Adrenal gland (tissue), 9 donors: ENCODE measurements at regions not wholly inside any gene's neighbourhood (a gene's known extent, or its start where the extent isn't known, plus 50 kb on each side); places are given as distances from the start of the nearest gene placed in this dataset.

Source experiments
- DNase-seq, 7 donors: peaks; one replicate each; pipeline ENCODE4 v3.0.0-alpha.2; 2019 to 2020
- H3K27ac ChIP-seq, 5 donors: fragments of 200-600 bp; sonication (generic) in 4 of 5; 1 replicate in 3 of 5; 2 replicates in 2 of 5; pipeline versions ENCODE4 v1.5.1 to v1.8.0; 2016 to 2020; ENCODE audit warnings: mild to moderate bottlenecking in 1 of 5
- H3K27me3 ChIP-seq: fragments of 200-600 bp; 2 replicates; pipeline ENCODE4 v1.8.0; 2021
- H3K36me3 ChIP-seq, 2 donors: fragments of 200-600 bp; replicated peaks in 1 of 2; 1 replicate in 1 of 2; 2 replicates in 1 of 2; pipeline versions ENCODE4 v1.5.1 to v1.8.0; 2018 to 2022
- H3K4me1 ChIP-seq, 2 donors: fragments of 200-600 bp; replicated peaks in 1 of 2; 1 replicate in 1 of 2; 2 replicates in 1 of 2; pipeline versions ENCODE4 v1.5.1 to v1.8.0; 2018 to 2021
- H3K4me3 ChIP-seq, 4 donors: fragments of 200-600 bp; sonication (generic) in 3 of 4; one replicate each; pipeline ENCODE4 v1.5.1; 2016 to 2018
- H3K9me3 ChIP-seq, 3 donors: fragments of 200-600 bp; sonication (generic) in 1 of 3; replicated peaks in 1 of 3; 1 replicate in 2 of 3; 2 replicates in 1 of 3; pipeline versions ENCODE4 v1.5.1 to v1.8.0; 2016 to 2021
- CTCF ChIP-seq, 6 experiments: fragments of 450-650 bp in 4 of 6; fragments of 200-600 bp in 2 of 6; sonication (generic) in 1 of 6; IDR thresholded peaks; 1 replicate in 5 of 6; 2 replicates in 1 of 6; pipeline versions ENCODE4 v1.5.1 to v1.8.0; 2016 to 2021; ENCODE audit warnings: antibody characterized with exemption in 6 of 6, mild to moderate bottlenecking in 2 of 6, moderate library complexity in 1 of 6
- POLR2A ChIP-seq, 2 donors: fragments of 450-650 bp; IDR thresholded peaks; one replicate each; pipeline ENCODE4 v1.6.1; 2017; ENCODE audit warnings: antibody characterized with exemption in 2 of 2, mild to moderate bottlenecking in 2 of 2, moderate library complexity in 1 of 2
- WGBS, 4 donors: extraction: QIAGEN DNeasy Blood & Tissue Kit in 2 of 4; methylation state at CpG; one replicate each; pipeline versions ENCODE4 v1.1.5 to v1.1.7; 2013 to 2017; 5-methylcytosine and 5-hydroxymethylcytosine counted together
- intact Hi-C, 2 donors: fragments of 100-400 bp; cut with DNase I; formaldehyde crosslinking; loops; one replicate each; pipeline versions ENCODE4 v1.14.1 to v1.15.0; 2022 to 2023
- donor health status: healthy with polysubstance abuse.
- donor health status: Bipolar disorder and iron deficiency.
- donor health status: DM: yes; HTN: yes; CAD: no.
- donor health status: DM: no; HTN: no; CAD: no.
- donor health status: DM: no; HTN: no; CAD: no.

DNA sequence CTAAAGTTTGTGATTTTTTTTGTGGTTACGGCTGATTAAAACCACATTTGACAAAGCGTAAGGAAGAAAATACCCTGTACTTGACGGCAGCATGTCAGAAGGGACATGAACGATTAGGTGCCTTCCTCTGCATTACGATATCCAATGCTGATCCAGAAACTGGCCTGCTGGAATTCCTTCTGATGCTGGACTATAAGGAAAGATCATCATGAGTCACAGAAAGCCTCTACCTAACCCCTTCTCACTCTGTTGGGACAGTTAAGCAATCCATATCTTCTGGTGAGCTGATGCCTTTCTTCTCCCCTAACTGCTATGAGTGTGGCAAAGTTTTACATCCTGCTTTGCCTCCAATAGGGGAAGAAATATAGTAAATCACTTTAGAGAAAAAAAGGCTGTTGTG is 78.4 kb upstream of the PAPPA start:
- TF ChIP-seq POLR2A (IDR thresholded peaks at IDR 0.05) (no peak), CTCF (IDR thresholded peaks at IDR 0.05) (no peak)
- intact Hi-C loops: no loop called here
- no peak overlapping the region for H3K27ac ChIP-seq
- no peaks in the 10 kb centered on the region for H3K4me1 ChIP-seq
- DNase-seq: no peak
- H3K9me3 ChIP-seq: no peaks in the 10 kb centered on the region
- no peak overlapping the region for H3K4me3 ChIP-seq
- WGBS, 4 donors: 81 to 89% (median 83%) methylated on average over 5 of the region's 5 CpGs
- no peaks in the 10 kb centered on the region for H3K27me3 ChIP-seq
- H3K36me3 ChIP-seq: no peaks in the 10 kb centered on the region

DNA sequence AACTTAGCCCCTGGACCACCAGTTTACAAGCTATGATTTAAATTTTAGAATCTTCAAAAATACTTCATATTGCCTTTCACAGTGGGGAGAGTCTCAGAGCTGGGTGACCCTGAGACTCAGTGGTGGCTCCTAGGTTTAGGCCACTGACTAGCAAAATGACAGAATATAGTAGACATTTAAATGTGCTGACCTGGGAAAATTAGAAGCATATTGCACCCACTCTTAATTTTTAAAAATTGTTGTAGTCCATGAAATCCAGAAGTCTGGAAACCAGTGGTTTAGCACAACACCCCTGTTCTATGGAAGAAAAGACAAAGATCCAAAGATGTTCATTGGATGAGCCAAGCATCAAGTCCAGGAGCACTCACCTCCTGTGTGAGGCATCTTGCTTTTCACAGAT is 75.0 kb upstream of the PAPPA start:
- Histone ChIP-seq H3K27me3 (no peaks in the 10 kb centered on the region), H3K4me1 (no peaks in the 10 kb centered on the region), H3K9me3 (no peaks in the 10 kb centered on the region), H3K4me3 (no peak overlapping the region), H3K36me3 (no peaks in the 10 kb centered on the region), H3K27ac (no peak overlapping the region)
- TF ChIP-seq CTCF (IDR thresholded peaks at IDR 0.05) (no peak), POLR2A (IDR thresholded peaks at IDR 0.05) (no peak)
- intact Hi-C loops: no loop called here
- no peak for DNase-seq

DNA sequence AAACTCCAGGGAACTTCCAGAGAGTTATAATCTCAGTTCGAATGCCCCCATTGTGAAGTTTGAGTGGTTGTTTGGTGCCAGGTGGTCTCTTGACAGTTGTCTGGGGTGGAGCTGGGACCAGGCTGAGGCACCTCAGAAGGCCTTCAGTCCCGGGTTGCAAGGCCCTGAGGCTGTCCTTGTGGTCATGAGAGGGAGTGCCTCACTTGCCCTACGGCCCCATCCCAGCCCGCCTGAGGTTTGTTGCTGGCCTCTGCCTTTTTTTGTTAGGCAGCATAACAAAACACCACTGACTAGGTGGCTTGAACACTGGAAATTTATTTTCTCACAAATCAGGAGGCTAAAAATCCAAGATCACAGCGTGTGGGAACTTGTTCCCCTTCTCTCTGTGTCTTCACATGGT is 73.0 kb upstream of the PAPPA start:
- H3K4me1 ChIP-seq: no peaks in the 10 kb centered on the region
- TF ChIP-seq CTCF (IDR thresholded peaks at IDR 0.05): no peak
- no peak for TF ChIP-seq POLR2A (IDR thresholded peaks at IDR 0.05)
- WGBS, 4 donors: 64 to 65% (median 65%) methylated on average over 5 of the region's 5 CpGs
- DNase-seq: no peak
- H3K9me3 ChIP-seq: no peaks in the 10 kb centered on the region
- H3K36me3 ChIP-seq: no peaks in the 10 kb centered on the region
- no peaks in the 10 kb centered on the region for H3K27me3 ChIP-seq
- intact Hi-C loops: no loop called here
- no peak overlapping the region for H3K4me3 ChIP-seq
- H3K27ac ChIP-seq: no peak overlapping the region

DNA sequence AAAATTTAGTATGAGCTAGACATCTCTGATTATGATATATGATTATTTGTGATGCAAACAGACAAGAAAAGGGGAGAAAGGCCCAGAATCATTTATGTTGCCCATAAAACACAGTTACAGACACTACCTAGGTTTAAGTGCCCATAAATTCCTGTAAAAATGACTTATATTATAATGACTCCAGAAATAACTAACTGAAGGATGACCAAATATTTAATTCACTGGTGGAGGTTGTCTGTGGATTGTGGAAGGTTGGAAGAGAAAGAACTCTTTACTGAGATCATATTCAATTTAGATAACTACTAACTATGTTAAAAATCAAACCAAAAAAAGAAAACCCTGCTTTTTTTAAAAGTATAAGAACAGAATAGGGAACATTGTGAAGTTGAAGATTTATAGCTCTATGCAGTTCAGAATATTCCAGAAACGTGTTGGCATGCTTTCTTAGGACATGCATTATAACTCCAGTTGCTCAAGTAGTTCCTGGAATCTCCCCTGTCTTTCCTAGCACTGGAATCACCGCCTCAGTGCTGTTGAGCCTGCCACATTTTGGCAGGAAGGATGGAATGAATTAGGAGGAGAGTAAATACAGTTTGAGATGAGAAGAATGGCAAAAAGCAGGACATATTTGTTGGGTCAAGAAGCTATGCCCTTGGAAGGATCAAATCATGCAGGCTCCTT is 72.0 kb upstream of the PAPPA start:
- Histone ChIP-seq H3K4me1 (no peaks in the 10 kb centered on the region), H3K4me3 (no peak overlapping the region), H3K27ac (no peak overlapping the region), H3K9me3 (no peaks in the 10 kb centered on the region), H3K36me3 (no peaks in the 10 kb centered on the region), H3K27me3 (no peaks in the 10 kb centered on the region)
- TF ChIP-seq POLR2A (IDR thresholded peaks at IDR 0.05): no peak
- TF ChIP-seq CTCF (IDR thresholded peaks at IDR 0.05): no peak
- DNase-seq: no peak
- intact Hi-C loops: no loop called here
- WGBS, 4 donors: 20 to 45% (median 31%) methylated on average over 2 of the region's 2 CpGs
